K562 (cell line): ENCODE measurements at regions not wholly inside any gene's neighbourhood (a gene's known extent, or its start where the extent isn't known, plus 50 kb on each side); places are given as distances from the start of the nearest gene placed in this dataset.

Source experiments
- ATAC-seq: fragments of 200-7000 bp; cut with Tn5 transposase; 3 replicates; pipeline ENCODE4 v1.9.1; 2020; ENCODE audit warnings: moderate library complexity
- BruUV-seq: library from RNA; stranded (reverse); fragments of 400-500 nt; replicated peaks from 2 replicates; lab custom pipeline; 2021; lab: Mats Ljungman, UMichigan
- CTCF ChIA-PET: fragments of 300-600 bp; formaldehyde crosslinking; extraction: SDS; loops from one replicate; lab custom pipeline; 2021; ENCODE audit warnings: low intra/inter-chr PET ratio; lab: Yijun Ruan, JAX
- POLR2A ChIA-PET: fragments of 300-600, 350-650 bp; sonication (Branson Sonifier 250); formaldehyde crosslinking; extraction: SDS; loops from one replicate; lab custom pipeline; 2021; ENCODE audit warnings: antibody characterized with exemption, inconsistent platforms; lab: Yijun Ruan, JAX
- DNase-seq, 4 experiments: peaks; one replicate each; pipeline versions ENCODE4 v3.0.0 to v3.0.0-alpha.2; 2011 to 2018; ENCODE audit warnings: low spot score in 3 of 4, mixed read lengths in 3 of 4; ENCODE audit errors: extremely low read depth in 1 of 4
- FAIRE-seq: peaks from 2 replicates; lab custom pipeline; 2011; peaks lifted over from hg19 to GRCh38; lab: Jason Lieb, UNC
- H2AFZ ChIP-seq: 2 replicates; pipeline ENCODE4 v1.6.0; 2011; ENCODE audit warnings: low read depth, low read length, control low read depth, inconsistent platforms
- H3K27ac ChIP-seq: fragments of 200-600 bp; 3 replicates; pipeline ENCODE4 v1.8.0; 2011; ENCODE audit warnings: low read depth, mild to moderate bottlenecking, control low read depth, inconsistent platforms, low read length, moderate library complexity, mixed read lengths; ENCODE audit errors: extremely low read depth
- H3K27me3 ChIP-seq, 2 experiments: fragments of 300-600 bp in 1 of 2; 2 replicates in 1 of 2; 3 replicates in 1 of 2; pipeline versions ENCODE4 v1.6.0 to v1.8.0; 2011; ENCODE audit warnings: inconsistent platforms in 2 of 2, low read length in 2 of 2, mild to moderate bottlenecking in 1 of 2, mixed read lengths in 1 of 2, moderate library complexity in 1 of 2; ENCODE audit not compliant: control insufficient read depth in 2 of 2, insufficient read depth in 2 of 2
- H3K36me3 ChIP-seq: fragments of 300-600 bp; 3 replicates; pipeline ENCODE4 v1.8.0; 2011; ENCODE audit warnings: mild to moderate bottlenecking, low read length, inconsistent platforms; ENCODE audit not compliant: control insufficient read depth, insufficient read depth
- H3K4me1 ChIP-seq, 2 experiments: fragments of 200-600 bp in 1 of 2; replicated peaks in 1 of 2; 2 replicates in 1 of 2; 3 replicates in 1 of 2; pipeline versions ENCODE4 v1.5.1 to v1.8.0; 2011; ENCODE audit warnings: inconsistent platforms in 2 of 2, low read length in 2 of 2, mild to moderate bottlenecking in 1 of 2, mixed read lengths in 1 of 2, moderate library complexity in 1 of 2; ENCODE audit not compliant: control insufficient read depth in 2 of 2, insufficient read depth in 2 of 2
- H3K4me2 ChIP-seq: 2 replicates; pipeline ENCODE4 v1.6.1; 2011; ENCODE audit warnings: low read length, control low read depth, inconsistent platforms, mixed read lengths; ENCODE audit not compliant: insufficient read depth
- H3K4me3 ChIP-seq: fragments of 200-600 bp; sonication (generic), shearing (Covaris generic); 2 replicates; pipeline ENCODE4 v1.5.1; 2016; ENCODE audit warnings: control low read depth, inconsistent platforms
- H3K79me2 ChIP-seq: fragments of 200-600 bp; 3 replicates; pipeline ENCODE4 v1.8.0; 2011; ENCODE audit warnings: low read length, inconsistent platforms; ENCODE audit not compliant: control insufficient read depth, insufficient read depth
- H3K9ac ChIP-seq, 2 experiments: 2 replicates each; pipeline versions ENCODE4 v1.6.0 to v1.6.1; 2011; ENCODE audit warnings: low read depth in 2 of 2, low read length in 2 of 2, control low read depth in 1 of 2, inconsistent platforms in 1 of 2, mild to moderate bottlenecking in 1 of 2, mixed read lengths in 1 of 2; ENCODE audit not compliant: insufficient read depth in 1 of 2
- H3K9me1 ChIP-seq: one replicate; pipeline ENCODE4 v1.6.0; 2011; ENCODE audit warnings: inconsistent platforms, mild to moderate bottlenecking, low read length, moderate library complexity; ENCODE audit not compliant: control insufficient read depth, insufficient read depth
- H3K9me3 ChIP-seq: replicated peaks from 2 replicates; pipeline ENCODE4 v1.5.1; 2011; ENCODE audit warnings: low read depth, low read length, inconsistent platforms; ENCODE audit not compliant: control insufficient read depth, insufficient read depth
- H4K20me1 ChIP-seq: replicated peaks from 2 replicates; pipeline ENCODE4 v1.6.1; 2011; ENCODE audit warnings: low read length, inconsistent platforms, mixed read lengths; ENCODE audit not compliant: control insufficient read depth, insufficient read depth
- BACH1 ChIP-seq: fragments of 200-800 bp; sonication (Bioruptor generic); IDR thresholded peaks from 2 replicates; pipeline ENCODE4 v1.6.1; 2016; ENCODE audit warnings: missing genetic modification characterization, missing compliant biosample characterization
- BDP1 ChIP-seq: IDR thresholded peaks from 3 replicates; pipeline ENCODE4 v1.6.1; 2011; ENCODE audit not compliant: insufficient read length, insufficient read depth
- DACH1 ChIP-seq: fragments of 450-650 bp; IDR thresholded peaks from 2 replicates; pipeline ENCODE4 v1.6.1; 2018; ENCODE audit not compliant: partially characterized antibody
- E2F4 ChIP-seq: sonication (generic); formaldehyde crosslinking; IDR thresholded peaks from 2 replicates; pipeline ENCODE4 v1.8.0; 2022; ENCODE audit warnings: mild to moderate bottlenecking, low read depth, missing genetic modification reagents
- EGR1 ChIP-seq: fragments of 450-650 bp; conservative IDR thresholded peaks from 2 replicates; pipeline ENCODE4 v1.6.1; 2017; ENCODE audit warnings: mild to moderate bottlenecking
- ELF2 ChIP-seq: fragments of 250-450 bp; sonication (Bioruptor Pico); IDR thresholded peaks from 2 replicates; pipeline ENCODE4 v1.5.0; 2021; ENCODE audit warnings: mild to moderate bottlenecking
- FOXK2 ChIP-seq, 2 experiments: fragments of 450-650 bp; IDR thresholded peaks in 1 of 2; conservative IDR thresholded peaks in 1 of 2; 2 replicates each; pipeline ENCODE4 v1.6.1; 2016; ENCODE audit warnings: low read depth in 2 of 2, mild to moderate bottlenecking in 1 of 2
- HDAC6 ChIP-seq: IDR thresholded peaks from 2 replicates; pipeline ENCODE4 v1.6.1; 2012; ENCODE audit warnings: low read depth, mild to moderate bottlenecking, control low read depth, inconsistent platforms, low read length, moderate library complexity
- NRF1 ChIP-seq, 2 experiments: fragments of 450-650 bp; IDR thresholded peaks in 1 of 2; conservative IDR thresholded peaks in 1 of 2; 2 replicates each; pipeline ENCODE4 v1.6.1; 2014; ENCODE audit warnings: mild to moderate bottlenecking in 2 of 2
- RBM39 ChIP-seq: fragments of 200-400 bp; formaldehyde crosslinking; optimal IDR thresholded peaks from 2 replicates; pipeline ENCODE3; 2018; ENCODE audit warnings: low read depth, low read length
- SIN3A ChIP-seq, 2 experiments: fragments of 150-350 bp in 1 of 2; IDR thresholded peaks; 2 replicates each; pipeline ENCODE4 v1.6.1; 2011 to 2016; ENCODE audit warnings: borderline replicate concordance in 2 of 2, low read depth in 2 of 2, low read length in 2 of 2, mild to moderate bottlenecking in 2 of 2, moderate library complexity in 2 of 2; ENCODE audit not compliant: control insufficient read depth in 1 of 2
- YY1 ChIP-seq, 3 experiments: IDR thresholded peaks; 2 replicates each; pipeline ENCODE4 v1.6.1; 2011; ENCODE audit warnings: low read length in 2 of 3, mild to moderate bottlenecking in 2 of 3, moderate library complexity in 2 of 3, borderline replicate concordance in 1 of 3, control low read depth in 1 of 3, low read depth in 1 of 3; ENCODE audit not compliant: insufficient read depth in 3 of 3, insufficient replicate concordance in 2 of 3, control insufficient read depth in 1 of 3, insufficient read length in 1 of 3; ENCODE audit errors: extremely low read depth in 1 of 3
- ZC3H8 ChIP-seq: fragments of 450-650 bp; IDR thresholded peaks from 2 replicates; pipeline ENCODE4 v1.6.1; 2017
- ZNF764 ChIP-seq: fragments of 250-450 bp; sonication (Bioruptor Pico); IDR thresholded peaks from 2 replicates; pipeline ENCODE4 v1.4.0; 2020; ENCODE audit warnings: low read depth, mild to moderate bottlenecking, moderate library complexity
- WGBS: fragments of 100-300 bp; shearing (Covaris generic); methylation state at CpG from one replicate; pipeline ENCODE4 v1.1.6; 2016; ENCODE audit warnings: low coverage, mixed read lengths; ENCODE audit not compliant: insufficient coverage; ENCODE audit errors: missing lambda C conversion rate; 5-methylcytosine and 5-hydroxymethylcytosine counted together
- in situ Hi-C: fragments of 300-500 bp; cut with MboI; formaldehyde crosslinking; loops from 4 replicates; pipeline ENCODE4 v1.15.0; 2018; ENCODE audit warnings: inconsistent platforms, mixed read lengths
- intact Hi-C: fragments of 100-400 bp; cut with micrococcal nuclease; formaldehyde crosslinking; loops from 2 replicates; pipeline ENCODE4 v1.14.2; 2022
- TF ChIP-seq, protein P1 (sequence below): fragments of 200-800 bp; sonication (Bioruptor generic); IDR thresholded peaks from 2 replicates; pipeline ENCODE4 v1.6.1; 2017; ENCODE audit warnings: missing genetic modification characterization, missing compliant biosample characterization

DNA sequence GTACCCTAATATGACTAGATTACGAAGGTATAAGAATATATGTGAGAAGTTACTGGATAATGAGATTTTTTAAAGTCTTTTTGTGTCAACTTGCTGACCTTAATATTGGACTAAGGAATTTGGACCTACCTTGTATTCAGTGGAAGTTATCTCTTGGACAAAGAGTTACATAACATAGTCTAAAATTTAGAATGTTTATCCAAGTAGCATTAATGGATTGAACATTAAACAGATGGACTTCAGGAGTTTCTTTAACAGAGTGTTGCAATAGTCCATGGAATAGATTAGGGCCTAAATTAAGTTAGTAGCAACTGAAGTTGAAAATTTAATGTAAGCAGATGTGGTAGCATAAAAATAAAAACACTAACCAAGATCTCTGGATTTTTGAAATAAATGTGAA is 266.4 kb downstream of the PYDC2 start:
- TF ChIP-seq, protein P1, sequence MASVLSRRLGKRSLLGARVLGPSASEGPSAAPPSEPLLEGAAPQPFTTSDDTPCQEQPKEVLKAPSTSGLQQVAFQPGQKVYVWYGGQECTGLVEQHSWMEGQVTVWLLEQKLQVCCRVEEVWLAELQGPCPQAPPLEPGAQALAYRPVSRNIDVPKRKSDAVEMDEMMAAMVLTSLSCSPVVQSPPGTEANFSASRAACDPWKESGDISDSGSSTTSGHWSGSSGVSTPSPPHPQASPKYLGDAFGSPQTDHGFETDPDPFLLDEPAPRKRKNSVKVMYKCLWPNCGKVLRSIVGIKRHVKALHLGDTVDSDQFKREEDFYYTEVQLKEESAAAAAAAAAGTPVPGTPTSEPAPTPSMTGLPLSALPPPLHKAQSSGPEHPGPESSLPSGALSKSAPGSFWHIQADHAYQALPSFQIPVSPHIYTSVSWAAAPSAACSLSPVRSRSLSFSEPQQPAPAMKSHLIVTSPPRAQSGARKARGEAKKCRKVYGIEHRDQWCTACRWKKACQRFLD = no peak
- no peak for TF ChIP-seq FOXK2 (conservative IDR thresholded peaks at IDR 0.05 in 1 of 2, IDR thresholded peaks at IDR 0.05 in 1 of 2; ENCODE audit: low read depth in 2 of 2)
- no peak for TF ChIP-seq RBM39
- TF ChIP-seq ZC3H8 = no peak
- TF ChIP-seq HDAC6 = no peak
- TF ChIP-seq E2F4 (CRISPR knock-in tag) = no peak
- TF ChIP-seq YY1 (IDR thresholded peaks at IDR 0.05; ENCODE audit: borderline replicate concordance in 1 of 3, control insufficient read depth in 1 of 3, extremely low read depth in 1 of 3, insufficient read depth in 3 of 3, insufficient read length in 1 of 3, insufficient replicate concordance in 2 of 3, low read depth in 1 of 3, low read length in 2 of 3) = no peak
- TF ChIP-seq DACH1 = no peak
- no peak for TF ChIP-seq SIN3A (IDR thresholded peaks at IDR 0.05; ENCODE audit: borderline replicate concordance in 2 of 2, control insufficient read depth in 1 of 2, low read depth in 2 of 2, low read length in 2 of 2)
- no peak for TF ChIP-seq NRF1 (conservative IDR thresholded peaks at IDR 0.05 in 1 of 2, IDR thresholded peaks at IDR 0.05 in 1 of 2)
- no peak for TF ChIP-seq BACH1 (tag)
- TF ChIP-seq BDP1 = no peak
- TF ChIP-seq EGR1 = no peak
- no peak for TF ChIP-seq ZNF764 (CRISPR knock-in tag)
- no peak for TF ChIP-seq ELF2 (CRISPR knock-in tag)
- DNase-seq (no peak), ATAC-seq (no peak), FAIRE-seq (no peak)
- no peaks in the 10 kb centered on the region for H3K9me1 ChIP-seq
- no peak overlapping the region for H3K9ac ChIP-seq
- ChIA-PET POLR2A (no interaction called here), CTCF (no interaction called here)
- H4K20me1 ChIP-seq = no peaks in the 10 kb centered on the region
- H3K9me3 ChIP-seq = no peaks in the 10 kb centered on the region; the same call in 1 of the 2 replicates
- H3K4me2 ChIP-seq = no peak overlapping the region
- in situ Hi-C loops = no loop called here
- 5% methylated on average over 1 of the region's 1 CpG for WGBS
- H3K4me3 ChIP-seq = no peak overlapping the region
- no peak overlapping the region for H3K27ac ChIP-seq
- no peaks in the 10 kb centered on the region for H3K4me1 ChIP-seq
- H3K36me3 ChIP-seq = no peaks in the 10 kb centered on the region
- no peaks in the 10 kb centered on the region for H3K79me2 ChIP-seq
- no peaks in the 10 kb centered on the region for H3K27me3 ChIP-seq
- H2AFZ ChIP-seq = no peak overlapping the region
- no TSS peak for BruUV-seq
- intact Hi-C loops = no loop called here
